Stimulated activated CD4-positive, alpha-beta T cell treated with anti-CD3 and anti-CD28 coated beads, Interleukin-15, amount 100 ng/mL, for 48 hours (primary cell): ENCODE measurements at regions not wholly inside any gene's neighbourhood (a gene's known extent, or its start where the extent isn't known, plus 50 kb on each side); places are given as distances from the start of the nearest gene placed in this dataset.

Experiments
- DNase-seq, 2 donors: peaks; one replicate each; pipeline ENCODE4 v3.0.0-alpha.2; 2020; ENCODE audit warnings: low read depth in 2 of 2

GRCh38 chr10:57788117-57788516 is 479.6 kb downstream of the IPMK start:
- no peak for DNase-seq

GRCh38 chr10:57786850-57787750 is 480.6 kb downstream of the IPMK start:
- no peak for DNase-seq

- DNase-seq = no peak
Observed at GRCh38 chr10:57786331-57786730, 481.4 kb downstream of the IPMK start.

- no peak for DNase-seq
Observed at GRCh38 chr10:57785546-57785945, 482.1 kb downstream of the IPMK start.

GRCh38 chr10:57785068-57785467 is 482.6 kb downstream of the IPMK start:
- no peak for DNase-seq

GRCh38 chr10:57776688-57777432 is 490.8 kb downstream of the IPMK start:
- no peak for DNase-seq

- DNase-seq = no peak
Observed at GRCh38 chr10:57775250-57775649, 492.4 kb downstream of the IPMK start.

- no peak for DNase-seq
Observed at GRCh38 chr10:57769298-57769697, 498.4 kb downstream of the IPMK start.

GRCh38 chr10:57759777-57760176 is 507.9 kb downstream of the IPMK start:
- no peak for DNase-seq

GRCh38 chr10:57754803-57755202 is 512.9 kb downstream of the IPMK start:
- DNase-seq = no peak

GRCh38 chr10:57743711-57744110 is 524.0 kb downstream of the IPMK start:
- no peak for DNase-seq

- DNase-seq = no peak
Observed at GRCh38 chr10:57741751-57742150, 525.9 kb downstream of the IPMK start.

GRCh38 chr10:57723305-57723704 is 544.4 kb downstream of the IPMK start:
- no peak for DNase-seq

- no peak for DNase-seq
Observed at GRCh38 chr10:57716884-57717283, 550.8 kb downstream of the IPMK start.

GRCh38 chr10:57715233-57715632 is 552.5 kb downstream of the IPMK start:
- no peak for DNase-seq

GRCh38 chr10:57707300-57707658 is 560.4 kb downstream of the IPMK start:
- no peak for DNase-seq

- no peak for DNase-seq
Observed at GRCh38 chr10:57706576-57707299, 561.0 kb downstream of the IPMK start.

GRCh38 chr10:57706016-57706415 is 561.7 kb downstream of the IPMK start:
- DNase-seq = no peak

GRCh38 chr10:57699944-57700343 is 567.8 kb downstream of the IPMK start:
- DNase-seq = no peak

GRCh38 chr10:57696641-57697040 is 571.1 kb downstream of the IPMK start:
- DNase-seq = no peak

GRCh38 chr10:57694956-57695608 is 572.6 kb downstream of the IPMK start:
- DNase-seq = no peak
